Posterior vena cava (tissue), 2 donors: ENCODE measurements at regions not wholly inside any gene's neighbourhood (a gene's known extent, or its start where the extent isn't known, plus 50 kb on each side); places are given as distances from the start of the nearest gene placed in this dataset.
"Not testable (repeated sequence)": the region's sequence is repeated elsewhere in the genome, so short reads cannot be mapped to it uniquely, and the experiment has no call there.

ENCODE experiments used
- DNase-seq: peaks from one replicate; pipeline ENCODE4 v3.0.0-alpha.2; 2020; ENCODE audit warnings: low spot score
- intact Hi-C, 2 donors: fragments of 100-400 bp; cut with DNase I; formaldehyde crosslinking; loops; one replicate each; pipeline versions ENCODE4 v1.14.1 to v1.14.2; 2022 to 2023
- donor health status: DM: yes; HTN: yes; CAD: no.
- donor health status: DM: yes; HTN: yes; CAD: no.

DNA sequence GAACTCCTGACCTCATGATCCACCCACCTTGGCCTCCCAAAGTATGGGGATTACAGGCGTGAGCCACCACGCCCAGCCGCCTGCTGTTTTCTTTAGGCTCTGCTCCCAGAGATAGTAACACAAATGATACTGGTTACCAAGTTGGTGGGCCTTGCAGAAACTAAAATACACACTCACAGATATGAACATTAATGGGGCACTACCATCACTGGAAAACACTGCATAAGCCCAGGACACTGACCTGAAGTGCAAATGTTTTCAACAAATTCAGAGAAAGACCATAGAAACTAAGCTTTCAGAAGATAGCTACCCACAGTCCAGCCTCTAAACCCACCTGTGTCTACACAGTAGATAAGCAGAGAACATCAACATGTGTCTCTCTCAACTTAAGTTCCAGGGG is 180.5 kb downstream of the FCRL5 start:
- DNase-seq = no peak
- intact Hi-C loops = loop anchor here in 1 of 2 donors (10.0 kb wide), 1 partner anchor 113 kb away; no protein-coding TSS in a partner anchor

DNA sequence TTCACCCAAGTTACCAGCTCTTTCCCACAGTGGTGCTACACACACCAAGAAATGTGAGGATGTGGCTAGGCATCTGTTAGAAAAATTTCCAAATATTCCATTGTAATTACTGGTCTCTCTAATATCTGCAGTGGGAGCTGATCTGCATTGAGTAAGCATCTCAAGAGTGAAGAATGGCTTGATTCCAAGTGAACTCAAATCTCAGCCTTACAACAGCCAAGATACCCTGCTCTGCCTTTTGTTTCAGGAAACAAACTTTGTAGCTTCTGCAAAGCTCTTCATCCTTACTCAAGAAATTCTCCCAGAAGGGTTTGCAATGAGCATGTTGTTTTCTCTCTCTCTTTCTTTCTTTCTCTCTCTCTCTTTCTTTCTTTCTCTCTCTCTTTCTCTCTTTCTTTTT is 181.1 kb downstream of the FCRL5 start:
- intact Hi-C loops = loop anchor here in 1 of 2 donors (10.0 kb wide), 1 partner anchor 114 kb away; no protein-coding TSS in a partner anchor
- DNase-seq = no peak

DNA sequence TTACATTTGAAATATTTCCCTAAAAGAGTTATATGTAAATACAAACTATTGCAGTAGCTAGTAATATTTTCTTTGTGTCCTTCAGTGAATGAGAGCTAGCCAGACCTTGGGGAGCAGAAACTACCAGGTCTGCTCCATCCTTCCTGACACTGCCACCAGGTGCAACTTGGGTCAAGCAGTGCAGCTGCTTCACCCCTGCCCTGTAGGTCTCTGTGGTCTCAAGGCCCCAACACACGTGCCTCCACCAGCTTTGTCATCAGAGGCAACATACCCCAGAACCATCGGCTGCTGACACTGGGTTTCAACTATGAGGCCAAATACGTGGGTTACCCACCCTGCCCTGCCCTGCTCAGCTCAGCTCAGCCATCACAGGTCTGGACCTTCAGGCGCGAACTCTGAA is 181.6 kb downstream of the FCRL5 start:
- intact Hi-C loops = loop anchor here in 1 of 2 donors (10.0 kb wide), 1 partner anchor 114 kb away; no protein-coding TSS in a partner anchor
- DNase-seq = no peak

DNA sequence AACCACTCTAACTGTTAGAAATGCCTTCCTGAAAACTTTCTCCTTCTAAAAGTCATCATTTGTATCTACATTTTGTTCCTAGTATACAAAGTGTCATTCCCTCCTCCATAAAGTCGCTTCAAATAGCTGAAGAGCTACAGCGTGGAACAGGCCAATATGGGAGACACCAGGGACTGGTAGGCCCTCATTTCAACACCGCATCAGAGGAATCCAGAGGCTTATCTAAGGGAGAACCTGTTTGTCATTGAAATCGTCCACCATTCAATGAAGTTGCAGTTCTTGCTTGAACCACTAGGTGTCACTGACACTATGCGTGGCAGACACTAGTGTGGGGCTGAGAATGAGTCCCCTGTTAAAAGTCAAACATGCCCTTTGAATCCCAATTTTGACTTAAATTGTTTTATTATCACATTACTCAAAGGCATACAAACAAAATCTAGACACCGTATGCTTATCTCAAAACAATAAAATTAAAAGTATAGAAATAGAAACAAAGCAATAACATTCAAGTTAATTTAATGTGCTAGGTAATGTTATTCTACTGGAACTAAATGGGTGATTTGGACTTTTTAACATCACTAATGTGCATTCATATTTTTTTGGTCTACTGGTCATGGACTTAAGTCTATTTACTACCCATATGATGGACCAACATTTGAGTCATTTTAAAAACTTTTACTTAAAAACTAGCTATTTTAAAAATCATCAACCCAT is 182.3 kb downstream of the FCRL5 start:
- intact Hi-C loops = loop anchor here in 1 of 2 donors (10.0 kb wide), 1 partner anchor 115 kb away; no protein-coding TSS in a partner anchor
- DNase-seq = no peak

DNA sequence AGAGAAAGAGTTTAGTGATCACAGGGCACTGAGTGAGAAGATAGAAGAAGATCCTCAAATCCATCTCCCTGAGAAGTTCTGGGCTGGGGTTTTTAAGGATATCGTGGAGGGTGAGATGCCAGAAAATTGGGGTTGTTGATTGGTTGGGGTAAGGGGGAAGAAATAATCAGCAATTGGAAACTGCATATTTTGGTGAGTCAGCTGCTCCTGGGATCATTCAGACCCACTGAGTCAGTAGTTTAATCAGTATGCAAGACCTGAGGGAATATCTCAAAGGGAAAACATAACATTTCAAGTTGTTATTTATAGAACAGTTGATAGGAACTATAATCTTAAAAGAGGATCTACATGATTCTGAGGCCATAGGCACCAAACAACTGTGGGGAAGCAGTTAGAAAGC is 183.4 kb downstream of the FCRL5 start:
- intact Hi-C loops = not testable (repeated sequence)

DNA sequence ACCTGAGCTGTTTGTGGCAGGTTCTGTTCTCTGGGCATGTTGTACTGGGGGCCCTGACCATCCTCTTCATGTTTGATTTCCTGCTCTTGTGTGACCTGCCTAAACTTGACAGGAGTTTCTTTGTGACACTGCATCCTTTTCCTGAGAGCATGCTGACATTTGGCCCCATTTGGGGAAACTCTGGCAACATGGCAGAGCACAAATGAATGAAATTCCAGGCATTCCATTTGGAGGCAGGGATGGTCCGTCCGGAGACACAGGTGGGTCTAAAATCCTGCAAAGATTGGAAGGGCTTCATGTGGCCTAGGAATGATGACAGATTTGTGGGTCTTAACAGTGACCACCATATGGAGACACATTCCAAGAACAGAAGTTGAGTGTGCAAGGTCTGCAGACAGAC is 184.0 kb downstream of the FCRL5 start:
- DNase-seq = no peak
- intact Hi-C loops = no loop called here

More for the DNA sequence above, 183.4 kb downstream of the FCRL5 start:
- DNase-seq = not testable (repeated sequence)

DNA sequence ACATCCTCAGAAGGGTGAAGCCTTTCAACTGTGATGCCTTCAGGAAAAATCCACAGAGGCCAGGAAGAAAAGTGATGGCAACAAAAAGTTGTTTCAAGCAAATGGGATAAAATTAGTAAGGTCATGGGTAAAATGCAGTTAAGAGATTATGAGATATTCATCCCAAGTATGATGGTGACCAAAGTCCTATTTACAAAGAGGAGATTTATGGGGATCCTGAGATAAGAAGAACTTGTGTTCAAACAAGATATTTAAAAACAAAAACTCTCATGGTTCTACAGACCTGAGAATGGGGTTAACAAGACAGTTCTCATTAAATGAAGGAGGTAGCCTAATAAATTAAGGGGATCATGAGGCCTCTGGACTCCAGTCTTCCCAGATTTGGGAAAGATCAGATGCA is 184.4 kb downstream of the FCRL5 start:
- DNase-seq = no peak
- intact Hi-C loops = no loop called here

DNA sequence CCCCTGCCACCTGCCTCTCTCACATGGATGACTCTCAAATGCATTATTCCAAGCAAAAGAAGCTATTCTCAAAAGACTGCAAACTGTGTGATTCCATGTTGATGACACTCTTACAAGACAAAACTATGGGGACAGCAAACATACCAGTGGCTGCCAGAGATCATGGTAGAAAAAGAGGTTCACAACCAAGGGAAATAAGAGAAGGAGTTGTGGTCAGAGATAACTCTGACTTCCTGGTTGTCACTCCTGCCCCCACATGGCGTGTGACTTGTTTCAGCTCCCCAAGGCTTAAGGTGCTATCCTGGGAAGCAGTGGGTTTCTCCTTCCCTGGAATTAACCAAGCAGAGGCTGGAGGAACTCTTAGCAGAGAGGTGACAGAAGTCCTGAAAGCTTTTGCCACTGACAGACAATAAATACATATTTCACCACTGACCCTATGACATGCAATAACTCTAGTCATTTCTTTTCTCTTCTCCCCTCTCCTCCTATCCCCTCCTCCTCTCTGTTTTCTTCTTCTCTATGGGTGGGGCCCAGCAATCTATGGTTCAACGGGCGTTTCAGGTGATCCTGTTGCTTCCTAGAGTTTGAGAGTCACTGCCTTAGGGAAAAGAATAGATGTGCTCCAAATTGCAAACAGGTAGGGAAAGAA is 185.1 kb downstream of the FCRL5 start:
- intact Hi-C loops = no loop called here
- DNase-seq = no peak

DNA sequence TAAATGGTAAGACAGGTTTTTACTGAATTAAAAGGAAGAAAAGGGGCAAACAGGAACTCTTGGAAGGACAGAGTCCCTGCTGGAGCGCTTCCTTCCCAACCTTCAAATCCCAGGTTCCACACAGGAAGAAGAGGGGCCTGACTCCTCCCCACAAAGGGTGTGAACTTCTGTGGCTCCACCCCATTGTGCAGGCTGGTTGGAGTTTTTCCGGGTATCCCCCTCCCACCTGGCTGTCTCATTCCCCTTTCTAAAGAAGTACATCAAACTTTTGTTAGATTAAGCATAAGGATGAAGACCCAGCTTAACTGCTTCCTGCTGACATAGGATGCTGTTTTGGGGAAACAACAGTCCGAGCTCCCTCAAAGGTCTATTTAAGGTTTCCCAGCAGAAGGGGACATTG is 187.7 kb downstream of the FCRL5 start:
- DNase-seq = no peak
- intact Hi-C loops = no loop called here

DNA sequence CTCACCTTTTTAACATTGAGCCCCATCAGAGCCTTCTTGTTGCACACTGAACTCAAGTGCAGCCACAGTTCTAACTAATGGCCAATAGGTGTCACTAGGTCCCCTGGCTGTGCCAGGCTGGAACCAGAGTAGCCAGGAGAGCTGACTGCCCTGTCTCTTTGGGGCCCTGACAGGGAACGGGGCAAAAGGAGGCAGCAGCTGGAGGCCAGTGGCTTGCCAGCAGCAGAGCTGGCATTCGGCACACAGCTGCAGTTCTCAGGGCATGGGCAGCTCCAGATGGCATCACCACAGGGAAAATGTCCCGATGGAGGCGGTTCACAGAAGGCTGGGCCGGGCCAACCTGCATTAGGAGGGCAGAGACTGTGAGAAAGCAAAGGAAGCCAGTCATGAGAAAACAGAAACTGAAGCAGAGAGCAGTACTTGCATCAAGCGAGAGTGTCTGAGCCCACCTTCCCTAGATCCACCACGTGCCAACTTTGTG is 188.6 kb downstream of the FCRL5 start:
- intact Hi-C loops = no loop called here
- no peak for DNase-seq

DNA sequence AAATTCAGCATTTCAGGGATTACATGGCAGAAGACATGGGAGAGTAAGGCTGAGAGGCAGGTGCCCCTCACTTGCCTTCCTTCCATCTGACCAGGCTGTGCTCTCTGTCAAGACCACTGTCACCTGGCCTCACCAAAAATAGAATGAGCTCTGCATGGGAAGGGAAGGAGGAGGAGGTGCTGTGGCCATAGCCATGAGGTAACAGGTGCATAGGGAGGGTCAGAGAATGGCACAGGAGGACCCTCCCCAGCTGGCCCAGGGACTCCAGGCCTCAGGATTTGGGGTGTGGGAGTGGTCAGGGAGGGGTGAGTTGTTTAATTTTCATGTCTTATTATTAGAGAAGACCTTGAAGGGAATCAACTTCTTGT is 192.3 kb downstream of the FCRL5 start:
- no peak for DNase-seq
- intact Hi-C loops = no loop called here

DNA sequence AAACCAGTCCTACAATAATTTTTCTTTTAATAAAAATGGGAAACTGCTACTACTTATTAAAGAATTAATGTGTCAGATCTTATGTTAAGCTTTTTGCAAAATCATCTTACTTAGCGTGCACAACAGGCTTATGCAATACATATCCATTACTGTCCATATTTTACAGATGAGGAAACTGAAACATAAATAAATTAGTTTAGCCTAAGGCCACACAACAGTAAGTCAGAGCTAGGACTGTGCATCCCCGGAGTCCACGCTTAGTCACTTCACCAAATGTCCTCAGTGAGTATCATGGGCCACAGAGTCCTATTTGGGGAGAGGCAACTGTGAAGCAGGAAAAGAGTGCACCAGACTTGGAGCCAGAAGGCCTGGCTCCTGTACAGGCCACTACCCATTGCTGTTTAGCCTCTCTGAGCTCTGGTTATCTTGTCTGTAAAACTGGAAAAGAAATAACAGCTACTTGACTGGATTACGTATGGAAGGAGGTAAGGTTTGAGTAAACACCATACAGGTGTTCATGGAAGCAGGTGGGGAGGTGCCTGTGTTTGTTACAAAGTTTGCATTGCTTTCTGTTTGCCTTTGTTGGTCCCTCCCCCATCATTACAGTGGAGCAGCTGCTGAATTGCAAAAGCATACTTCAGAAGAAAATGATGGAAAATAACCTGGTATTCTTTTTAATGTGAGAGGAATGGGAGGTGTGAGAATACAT is 192.8 kb downstream of the FCRL5 start:
- no peak for DNase-seq
- intact Hi-C loops = no loop called here

DNA sequence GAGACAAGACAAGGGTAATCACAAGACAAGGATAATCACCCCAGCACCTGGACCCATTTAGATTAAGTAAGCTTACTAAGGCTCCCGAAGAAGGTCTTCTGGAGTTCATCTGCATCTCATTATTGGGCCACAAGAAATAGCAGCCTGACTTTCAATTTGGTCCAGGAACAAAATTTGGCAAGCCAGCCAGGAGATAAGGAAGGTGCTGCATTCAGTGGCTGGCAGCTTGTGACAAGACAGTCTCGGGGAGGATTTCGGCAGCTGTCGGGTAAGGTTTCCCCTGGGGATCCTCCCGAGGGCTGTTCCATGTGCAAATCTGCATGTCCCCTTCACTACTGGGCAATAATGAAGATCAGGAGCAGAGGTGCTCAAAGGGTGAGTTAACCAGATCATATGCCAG is 195.2 kb downstream of the FCRL5 start:
- DNase-seq = no peak
- intact Hi-C loops = no loop called here

DNA sequence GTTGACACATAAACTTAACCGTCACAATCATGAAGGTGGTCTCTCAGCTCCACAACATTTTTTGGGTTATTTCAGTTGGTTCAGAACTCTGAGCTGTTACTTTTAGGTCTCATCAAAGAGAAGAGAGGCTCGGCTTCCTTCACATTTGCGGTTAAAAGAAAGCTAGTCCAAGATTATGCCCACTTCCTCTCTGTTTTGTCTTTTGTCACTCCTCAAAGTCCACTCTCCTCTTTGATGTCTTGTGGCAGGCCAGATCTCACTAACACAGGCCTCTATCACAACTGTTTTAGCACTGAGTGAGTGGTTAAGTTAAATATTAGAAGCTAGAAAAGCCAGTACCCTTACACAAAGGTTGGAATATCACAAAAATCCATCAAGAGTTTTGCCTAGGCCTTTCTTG is 195.7 kb downstream of the FCRL5 start:
- DNase-seq = no peak
- intact Hi-C loops = no loop called here

DNA sequence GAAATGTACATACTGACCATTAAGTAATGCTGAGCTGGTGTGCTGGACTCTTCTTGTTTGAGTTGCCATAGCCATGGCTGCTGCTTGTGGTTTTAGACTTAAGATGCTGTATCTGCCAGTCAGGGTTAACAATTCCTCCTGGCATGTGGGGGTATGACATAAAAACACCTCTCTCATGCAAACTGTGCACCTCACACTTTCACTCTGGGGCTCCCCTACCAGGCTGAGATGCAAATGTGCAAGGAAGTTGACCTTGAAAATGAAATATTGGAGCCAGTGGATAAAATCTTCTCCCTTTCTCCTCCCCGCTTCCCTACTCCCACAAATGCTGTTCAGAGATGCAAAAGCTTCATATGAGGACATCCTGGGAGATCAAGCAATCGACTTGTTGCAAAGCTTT is 198.8 kb downstream of the FCRL5 start:
- intact Hi-C loops = no loop called here
- no peak for DNase-seq

DNA sequence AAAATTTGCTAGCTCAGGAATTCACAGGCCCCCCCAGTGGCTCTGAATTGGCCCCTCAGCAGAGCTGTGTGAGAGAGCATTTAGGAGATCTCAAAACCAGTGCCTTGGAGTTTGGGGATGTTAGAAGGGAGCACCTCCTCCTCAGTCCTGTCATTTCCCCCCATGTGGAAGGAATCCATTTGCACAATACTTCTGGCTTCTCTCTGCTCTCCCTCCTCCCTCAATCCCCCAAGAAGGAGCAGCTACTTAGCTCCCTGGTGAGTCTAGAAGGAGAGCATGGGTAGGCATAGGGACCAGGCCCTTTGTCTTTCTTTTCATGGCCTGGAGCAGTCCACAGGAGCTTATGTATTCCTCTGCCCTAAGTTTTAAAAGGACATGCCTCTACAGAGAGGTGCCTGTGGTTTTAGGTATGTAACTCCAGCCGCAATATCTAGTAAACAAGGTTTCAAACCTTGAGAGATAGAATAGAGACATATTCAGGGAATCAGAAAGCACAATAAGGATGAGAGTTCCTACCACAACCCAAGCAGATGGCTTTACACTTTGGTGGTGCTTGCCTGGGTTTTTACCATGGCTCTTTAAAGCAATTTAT is 199.4 kb downstream of the FCRL5 start:
- no peak for DNase-seq
- intact Hi-C loops = no loop called here

DNA sequence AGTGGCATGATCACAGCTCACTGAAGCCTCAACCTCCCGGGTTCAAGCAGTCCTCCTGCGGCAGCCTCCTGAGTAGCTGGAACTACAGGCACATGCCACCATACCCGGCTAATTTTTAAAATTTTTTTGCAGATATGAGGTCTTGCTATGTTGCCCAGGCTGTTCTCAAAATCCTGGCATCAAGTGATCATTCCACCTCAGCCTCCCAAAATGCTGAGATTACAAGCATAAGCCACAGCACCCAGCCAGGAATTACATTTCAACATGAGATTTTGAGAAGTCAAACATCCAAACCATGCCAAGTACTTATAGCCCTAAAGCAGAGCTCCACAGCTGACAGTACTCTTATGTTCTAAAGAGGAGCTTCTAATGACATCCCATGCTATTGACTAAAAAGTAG is 200.1 kb downstream of the FCRL5 start:
- no peak for DNase-seq
- intact Hi-C loops = no loop called here

DNA sequence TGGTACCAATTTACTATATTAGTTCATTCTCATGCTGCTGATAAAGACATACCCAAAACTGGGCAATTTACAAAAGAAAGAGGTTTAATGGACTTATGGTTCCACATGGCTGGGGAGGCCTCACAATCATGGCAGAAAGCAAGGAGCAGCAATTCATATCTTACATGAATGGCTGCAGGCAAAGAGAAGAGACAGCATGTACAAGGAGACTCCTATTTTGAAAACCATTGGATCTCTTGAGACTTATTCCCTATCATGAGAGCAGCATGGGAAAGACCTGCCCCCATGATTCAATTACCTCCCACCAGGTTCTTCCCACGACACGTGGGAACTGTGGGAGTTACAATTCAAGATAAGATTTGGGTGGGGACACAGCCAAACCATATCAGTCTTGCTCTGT is 200.5 kb downstream of the FCRL5 start:
- DNase-seq, intact Hi-C loops: not testable (repeated sequence)

DNA sequence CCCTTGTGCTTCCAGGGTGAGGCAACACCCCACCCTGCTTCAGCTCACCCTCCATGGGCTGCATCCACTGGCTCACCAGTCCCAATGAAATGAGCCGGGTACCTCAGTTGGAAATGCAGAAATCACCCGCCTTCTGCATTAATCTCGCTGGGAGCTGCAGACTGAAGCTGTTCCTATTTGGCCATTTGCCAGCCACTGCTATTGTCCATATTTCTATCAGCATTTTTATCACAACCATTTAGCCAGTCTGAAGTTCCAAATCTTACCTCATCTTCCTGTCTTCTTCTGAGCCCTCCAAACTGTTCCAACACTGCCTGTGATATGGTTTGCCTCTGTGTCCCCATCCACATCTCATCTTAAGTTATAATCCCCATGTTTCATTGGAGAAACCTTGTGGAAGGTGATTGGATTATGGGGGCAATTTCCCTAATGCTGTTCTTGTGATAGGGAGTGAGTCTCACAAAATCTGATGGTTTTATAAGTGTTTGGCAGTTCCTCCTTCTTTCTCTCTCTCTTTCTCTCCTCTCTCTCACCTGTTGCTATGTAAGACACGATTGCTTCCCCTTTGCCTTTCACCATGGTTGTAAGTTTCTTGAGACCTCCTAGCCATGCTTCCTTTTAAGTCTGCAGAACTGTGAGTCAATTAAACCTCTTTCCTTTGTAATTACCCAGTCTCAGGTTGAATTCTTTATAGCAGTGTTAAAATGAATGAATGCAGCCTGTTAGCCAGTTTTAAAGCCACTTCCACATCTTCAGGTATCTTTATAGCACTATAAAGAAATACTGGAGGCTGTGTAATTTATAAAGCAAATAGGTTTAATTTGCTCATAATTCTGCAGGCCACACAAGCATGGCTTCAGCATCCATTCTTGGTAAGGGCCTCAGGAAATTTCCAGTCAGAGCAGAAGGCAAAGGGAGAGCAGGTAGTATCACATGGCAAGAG is 203.5 kb downstream of the FCRL5 start:
- no peak for DNase-seq
- intact Hi-C loops = no loop called here
